Loucy (cell line): ENCODE measurements at regions not wholly inside any gene's neighbourhood (a gene's known extent, or its start where the extent isn't known, plus 50 kb on each side); places are given as distances from the start of the nearest gene placed in this dataset.
"Not testable (repeated sequence)": the region's sequence is repeated elsewhere in the genome, so short reads cannot be mapped to it uniquely, and the experiment has no call there.

Source experiments
- CTCF ChIP-seq: fragments of 200-600 bp; sonication (generic); conservative IDR thresholded peaks from 2 replicates; pipeline ENCODE4 v1.5.1; 2014; ENCODE audit warnings: mild to moderate bottlenecking, antibody characterized with exemption, low read length
- EZH2phosphoT487 ChIP-seq: fragments of 200-600 bp; IDR thresholded peaks from 2 replicates; pipeline ENCODE4 v1.6.1; 2018; ENCODE audit warnings: antibody characterized with exemption, mild to moderate bottlenecking, moderate library complexity, borderline replicate concordance

DNA sequence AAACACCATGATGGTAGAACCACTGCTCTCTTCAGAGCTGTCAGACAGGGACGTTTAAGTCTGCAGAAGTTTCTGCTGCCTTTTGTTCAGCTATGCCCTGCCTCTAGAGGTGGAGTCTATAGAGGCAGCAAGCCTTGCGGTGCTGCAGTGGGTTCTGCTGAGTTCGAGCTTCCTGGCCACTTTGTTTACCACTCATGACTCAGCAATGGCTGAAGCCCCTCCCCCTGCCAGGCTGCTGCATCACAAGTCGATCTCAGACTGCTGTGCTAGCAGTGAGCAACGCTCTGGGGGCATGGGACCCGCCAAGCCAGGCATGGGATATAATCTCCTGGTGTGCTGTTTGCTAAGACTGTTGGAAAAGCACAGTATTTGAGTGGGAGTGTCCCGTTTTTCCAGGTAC lies 229.5 kb upstream of the WDFY3 start:
- TF ChIP-seq CTCF, EZH2phosphoT487: not testable (repeated sequence)
